GM10248 (cell line): ENCODE measurements at regions not wholly inside any gene's neighbourhood (a gene's known extent, or its start where the extent isn't known, plus 50 kb on each side); places are given as distances from the start of the nearest gene placed in this dataset.

Experiments
- CTCF ChIA-PET: fragments of 300-600 bp; sonication (Branson Sonifier 250); formaldehyde crosslinking; extraction: SDS; loops from one replicate; lab custom pipeline; 2021; ENCODE audit warnings: antibody characterized with exemption; lab: Yijun Ruan, JAX
- POLR2A ChIA-PET: fragments of 350-650 bp; sonication (Branson Sonifier 250); formaldehyde crosslinking; extraction: SDS; loops from one replicate; lab custom pipeline; 2020; ENCODE audit warnings: antibody characterized with exemption; lab: Yijun Ruan, JAX
- DNase-seq: peaks from one replicate; pipeline ENCODE4 v3.0.0; 2012; ENCODE audit errors: extremely low spot score
- CTCF ChIP-seq: IDR thresholded peaks from 2 replicates; pipeline ENCODE4 v1.5.1; 2012; ENCODE audit warnings: mild to moderate bottlenecking, low read depth; ENCODE audit errors: extremely low read depth, missing control alignments, control extremely low read depth

GRCh38 chr2:128447538-128447995 lies 128.9 kb upstream of the HS6ST1 start:
- no peak for DNase-seq
- CTCF ChIA-PET: no interaction called here
- POLR2A ChIA-PET: no interaction called here
- TF ChIP-seq CTCF: no peak

- ChIA-PET POLR2A (no interaction called here), CTCF (no interaction called here)
- TF ChIP-seq CTCF: no peak
- no peak for DNase-seq
These were observed 129.9 kb upstream of the HS6ST1 start for GRCh38 chr2:128448331-128449225.

- no peak for DNase-seq
- CTCF ChIA-PET: no interaction called here
- POLR2A ChIA-PET: no interaction called here
- TF ChIP-seq CTCF: no peak
These were observed 130.8 kb upstream of the HS6ST1 start for GRCh38 chr2:128449226-128450061.

- no peak for TF ChIP-seq CTCF
- POLR2A ChIA-PET: no interaction called here
- no peak for DNase-seq
- CTCF ChIA-PET: no interaction called here
These were observed 131.8 kb upstream of the HS6ST1 start for GRCh38 chr2:128450211-128451024.

GRCh38 chr2:128451084-128452023 lies 132.7 kb upstream of the HS6ST1 start:
- TF ChIP-seq CTCF: no peak
- POLR2A ChIA-PET: no interaction called here
- CTCF ChIA-PET: no interaction called here
- no peak for DNase-seq
